ENCODE measurements at regions not wholly inside any gene's neighbourhood (a gene's known extent, or its start where the extent isn't known, plus 50 kb on each side); places are given as distances from the start of the nearest gene placed in this dataset.

GRCh38 chr1:217921126-217921904, 290.2 kb downstream of the SPATA17 start:
- TF ChIP-seq CTCF (conservative IDR thresholded peaks at IDR 0.05), result peak; percentile 34
- H3K9me3 ChIP-seq (ENCODE audit: control insufficient read depth, low read length), result no peaks in the 10 kb centered on the region
- Mint-ChIP-seq H3K27ac (no peak overlapping the region), H3K4me3 (no peak overlapping the region), H3K27me3 (ENCODE audit: insufficient read depth) (peaks cover 37% of the 10 kb centered on the region), H3K4me1 (peaks cover 5% of the 10 kb centered on the region), H3K36me3 (ENCODE audit: low read depth) (no peaks in the 10 kb centered on the region), H3K9me3 (no peaks in the 10 kb centered on the region)
- H3K9ac ChIP-seq (ENCODE audit: extremely low read depth, low read length, poor library complexity, severe bottlenecking), result no peak overlapping the region
- 81 to 94% methylated on average over 4 to 6 of the region's 7 CpGs for WGBS, 2 experiments (ENCODE audit: insufficient coverage in 1 of 2, insufficient read length in 1 of 2)
- no peaks in the 10 kb centered on the region for H3K36me3 ChIP-seq (ENCODE audit: control insufficient read depth, insufficient read depth, low read length)
- no peak overlapping the region for H3K27ac ChIP-seq (ENCODE audit: low read depth, low read length)
- no peak overlapping the region for H3K4me3 ChIP-seq (ENCODE audit: low read length)
- peaks cover 29% of the 10 kb centered on the region for H3K27me3 ChIP-seq (ENCODE audit: control insufficient read depth, insufficient read depth, low read length, poor library complexity, severe bottlenecking)
- peak; percentile 55 for DNase-seq
- no peaks in the 10 kb centered on the region for H3K4me1 ChIP-seq (ENCODE audit: control insufficient read depth, insufficient read depth, low read length)

- WGBS, 2 experiments (ENCODE audit: insufficient coverage in 1 of 2, insufficient read length in 1 of 2), result 45 to 55% methylated on average over 6 to 36 of the region's 36 CpGs
- Mint-ChIP-seq H3K36me3 (ENCODE audit: low read depth) (no peaks in the 10 kb centered on the region), H3K4me1 (peaks cover 14% of the 10 kb centered on the region), H3K27me3 (ENCODE audit: insufficient read depth) (peaks cover 46% of the 10 kb centered on the region), H3K4me3 (peak overlapping the region; percentile 23), H3K27ac (no peak overlapping the region), H3K9me3 (no peaks in the 10 kb centered on the region)
- Histone ChIP-seq H3K36me3 (ENCODE audit: control insufficient read depth, insufficient read depth, low read length) (no peaks in the 10 kb centered on the region), H3K27ac (ENCODE audit: low read depth, low read length) (no peak overlapping the region), H3K9ac (ENCODE audit: extremely low read depth, low read length, poor library complexity, severe bottlenecking) (no peak overlapping the region), H3K4me1 (ENCODE audit: control insufficient read depth, insufficient read depth, low read length) (peaks cover 6% of the 10 kb centered on the region), H3K27me3 (ENCODE audit: control insufficient read depth, insufficient read depth, low read length, poor library complexity, severe bottlenecking) (peaks cover 32% of the 10 kb centered on the region), H3K9me3 (ENCODE audit: control insufficient read depth, low read length) (no peaks in the 10 kb centered on the region), H3K4me3 (ENCODE audit: low read length) (no peak overlapping the region)
- TF ChIP-seq CTCF (conservative IDR thresholded peaks at IDR 0.05), result no peak
- peak; percentile 68 for DNase-seq
These were observed 293.8 kb downstream of the SPATA17 start for GRCh38 chr1:217924924-217925323.

GRCh38 chr1:217929213-217929885, 298.2 kb downstream of the SPATA17 start:
- Mint-ChIP-seq H3K4me3 (no peak overlapping the region), H3K27me3 (ENCODE audit: insufficient read depth) (peaks cover 28% of the 10 kb centered on the region), H3K36me3 (ENCODE audit: low read depth) (no peaks in the 10 kb centered on the region)

More at GRCh38 chr1:217929213-217929885, 298.2 kb downstream of the SPATA17 start:
- no peaks in the 10 kb centered on the region for H3K36me3 ChIP-seq (ENCODE audit: control insufficient read depth, insufficient read depth, low read length)
- TF ChIP-seq CTCF (conservative IDR thresholded peaks at IDR 0.05), result no peak
- no peaks in the 10 kb centered on the region for H3K9me3 ChIP-seq (ENCODE audit: control insufficient read depth, low read length)
- H3K27me3 ChIP-seq (ENCODE audit: control insufficient read depth, insufficient read depth, low read length, poor library complexity, severe bottlenecking), result peaks cover 23% of the 10 kb centered on the region
- 88 to 94% methylated on average over 6 to 10 of the region's 10 CpGs for WGBS, 2 experiments (ENCODE audit: insufficient coverage in 1 of 2, insufficient read length in 1 of 2)
- Mint-ChIP-seq H3K27ac (no peak overlapping the region), H3K4me1 (peaks cover 10% of the 10 kb centered on the region), H3K9me3 (no peaks in the 10 kb centered on the region)
- no peak overlapping the region for H3K9ac ChIP-seq (ENCODE audit: extremely low read depth, low read length, poor library complexity, severe bottlenecking)
- H3K4me3 ChIP-seq (ENCODE audit: low read length), result no peak overlapping the region
- H3K4me1 ChIP-seq (ENCODE audit: control insufficient read depth, insufficient read depth, low read length), result peaks cover 6% of the 10 kb centered on the region
- DNase-seq, result no peak
- H3K27ac ChIP-seq (ENCODE audit: low read depth, low read length), result no peak overlapping the region

Measured in endodermal cell (in vitro differentiated cells).